IMR-90 (cell line): ENCODE measurements at regions not wholly inside any gene's neighbourhood (a gene's known extent, or its start where the extent isn't known, plus 50 kb on each side); places are given as distances from the start of the nearest gene placed in this dataset.

Experiments
- ATAC-seq: fragments of 200-7000 bp; cut with Tn5 transposase; 2 replicates; pipeline ENCODE4 v1.9.1; 2020; ENCODE audit warnings: low read depth, mild to moderate bottlenecking, moderate library complexity
- BruUV-seq: library from RNA; stranded (reverse); fragments of 400-500 nt; replicated peaks from 2 replicates; lab custom pipeline; 2021; lab: Mats Ljungman, UMichigan
- CTCF ChIA-PET: fragments of 300-600 bp; formaldehyde crosslinking; extraction: SDS; loops from one replicate; lab custom pipeline; 2021; ENCODE audit warnings: antibody characterized with exemption; lab: Yijun Ruan, JAX
- POLR2A ChIA-PET: fragments of 300-600 bp; sonication (Branson Sonifier 250); formaldehyde crosslinking; loops from one replicate; lab custom pipeline; 2022; ENCODE audit warnings: antibody characterized with exemption; ENCODE audit not compliant: unreplicated experiment; lab: Charles Lee
- DNase-seq: peaks from one replicate; pipeline ENCODE4 v3.0.0; 2013
- H2AFZ ChIP-seq: replicated peaks from 2 replicates; pipeline ENCODE3; 2013; ENCODE audit warnings: low read length, mild to moderate bottlenecking; ENCODE audit not compliant: poor library complexity
- H2AK5ac ChIP-seq: 2 replicates; pipeline ENCODE4 v1.6.1; 2013; ENCODE audit warnings: low read depth, low read length, inconsistent platforms
- H2AK9ac ChIP-seq: replicated peaks from 2 replicates; pipeline ENCODE3; 2013; ENCODE audit warnings: mild to moderate bottlenecking, low read depth, low read length, moderate library complexity; ENCODE audit not compliant: poor library complexity
- H2BK120ac ChIP-seq: 2 replicates; pipeline ENCODE4 v1.6.1; 2013; ENCODE audit warnings: low read depth, low read length, inconsistent platforms
- H2BK15ac ChIP-seq: 3 replicates; pipeline ENCODE4 v1.6.1; 2013; ENCODE audit warnings: low read depth, low read length, inconsistent platforms
- H2BK20ac ChIP-seq: 2 replicates; pipeline ENCODE4 v1.6.1; 2013; ENCODE audit warnings: low read depth, mild to moderate bottlenecking, inconsistent platforms, low read length, moderate library complexity
- H2BK5ac ChIP-seq: 2 replicates; pipeline ENCODE4 v1.6.1; 2013; ENCODE audit warnings: mild to moderate bottlenecking, low read depth, low read length, inconsistent platforms; ENCODE audit not compliant: poor library complexity, severe bottlenecking
- H3K14ac ChIP-seq: replicated peaks from 2 replicates; pipeline ENCODE4 v1.6.1; 2013; ENCODE audit warnings: low read depth, low read length, inconsistent platforms
- H3K18ac ChIP-seq: 2 replicates; pipeline ENCODE4 v1.6.1; 2013; ENCODE audit warnings: low read depth, low read length, control low read depth
- H3K23ac ChIP-seq: 2 replicates; pipeline ENCODE4 v1.6.1; 2013; ENCODE audit warnings: low read depth, low read length, inconsistent platforms
- H3K27ac ChIP-seq: 2 replicates; pipeline ENCODE4 v1.5.1; 2013; ENCODE audit warnings: mild to moderate bottlenecking, control low read depth, low read length; ENCODE audit not compliant: insufficient read depth
- H3K27me3 ChIP-seq: 2 replicates; pipeline ENCODE4 v1.6.1; 2013; ENCODE audit warnings: low read length; ENCODE audit not compliant: control insufficient read depth, insufficient read depth
- H3K36me3 ChIP-seq: 2 replicates; pipeline ENCODE4 v1.6.1; 2013; ENCODE audit warnings: low read length, mixed read lengths; ENCODE audit not compliant: control insufficient read depth, insufficient read depth
- H3K4ac ChIP-seq: 2 replicates; pipeline ENCODE4 v1.6.1; 2013; ENCODE audit warnings: low read depth, low read length, inconsistent platforms
- H3K4me1 ChIP-seq: 2 replicates; pipeline ENCODE4 v1.6.1; 2013; ENCODE audit warnings: low read length, mixed read lengths; ENCODE audit not compliant: control insufficient read depth, insufficient read depth
- H3K4me2 ChIP-seq: 2 replicates; pipeline ENCODE4 v1.6.1; 2013; ENCODE audit warnings: low read depth, mild to moderate bottlenecking, control low read depth, low read length, moderate library complexity
- H3K4me3 ChIP-seq: 2 replicates; pipeline ENCODE4 v1.5.1; 2013; ENCODE audit warnings: low read depth, mild to moderate bottlenecking, control low read depth, low read length, moderate library complexity; ENCODE audit not compliant: insufficient read depth
- H3K56ac ChIP-seq: 2 replicates; pipeline ENCODE4 v1.6.1; 2013; ENCODE audit warnings: low read length, inconsistent platforms; ENCODE audit not compliant: insufficient read depth; ENCODE audit errors: extremely low read depth
- H3K79me1 ChIP-seq, 2 experiments: 2 replicates each; pipeline ENCODE4 v1.6.1; 2013; ENCODE audit warnings: low read length in 2 of 2, inconsistent platforms in 1 of 2, low read depth in 1 of 2
- H3K9ac ChIP-seq: 2 replicates; pipeline ENCODE4 v1.6.1; 2013; ENCODE audit warnings: low read depth, low read length, control low read depth
- H3K9me1 ChIP-seq: 2 replicates; pipeline ENCODE4 v1.6.1; 2013; ENCODE audit warnings: low read length, inconsistent platforms; ENCODE audit not compliant: insufficient read depth
- H3K9me3 ChIP-seq: 2 replicates; pipeline ENCODE4 v1.6.1; 2013; ENCODE audit warnings: low read length; ENCODE audit not compliant: control insufficient read depth, insufficient read depth
- H4K20me1 ChIP-seq: 2 replicates; pipeline ENCODE4 v1.6.1; 2013; ENCODE audit warnings: low read length, inconsistent platforms; ENCODE audit not compliant: insufficient read depth
- H4K5ac ChIP-seq: 2 replicates; pipeline ENCODE4 v1.6.1; 2013; ENCODE audit warnings: mild to moderate bottlenecking, low read depth, low read length, control low read depth
- H4K8ac ChIP-seq, 2 experiments: 2 replicates each; pipeline ENCODE4 v1.6.1; 2013; ENCODE audit warnings: low read depth in 2 of 2, low read length in 2 of 2, control low read depth in 1 of 2, inconsistent platforms in 1 of 2
- H4K91ac ChIP-seq: 2 replicates; pipeline ENCODE4 v1.6.1; 2013; ENCODE audit warnings: low read depth, low read length, inconsistent platforms; ENCODE audit not compliant: insufficient read depth
- CEBPB ChIP-seq: IDR thresholded peaks from 2 replicates; pipeline ENCODE4 v1.6.1; 2012; ENCODE audit warnings: low read depth, low read length, improper control_type of control experiment
- CHD1 ChIP-seq: IDR thresholded peaks from 2 replicates; pipeline ENCODE4 v1.6.1; 2012; ENCODE audit warnings: low read depth, low read length, improper control_type of control experiment
- MAZ ChIP-seq: IDR thresholded peaks from 2 replicates; pipeline ENCODE4 v1.6.1; 2012; ENCODE audit warnings: low read depth, mild to moderate bottlenecking, low read length, improper control_type of control experiment, moderate library complexity, borderline replicate concordance
- NFE2L2 ChIP-seq: fragments of 150-350 bp; IDR thresholded peaks from 2 replicates; pipeline ENCODE4 v1.6.1; 2016; ENCODE audit warnings: low read depth, mild to moderate bottlenecking, low read length
- SMC3 ChIP-seq: fragments of 150-350 bp; IDR thresholded peaks from 2 replicates; pipeline ENCODE4 v1.6.1; 2016; ENCODE audit warnings: low read depth, mild to moderate bottlenecking, antibody characterized with exemption, low read length, moderate library complexity
- WGBS, 2 experiments: methylation state at CpG; one replicate each; pipeline versions ENCODE4 v1.1.5 to v1.1.7; 2013; ENCODE audit warnings: missing lambda C conversion rate in 2 of 2; ENCODE audit not compliant: insufficient read length in 1 of 2; ENCODE audit errors: extremely low coverage in 2 of 2; 5-methylcytosine and 5-hydroxymethylcytosine counted together
- dilution Hi-C: fragments of 300-500 bp; cut with HindIII; formaldehyde crosslinking; loops from one replicate; pipeline ENCODE4 v1.14.3; 2018; ENCODE audit warnings: low sequenced_read_pairs; ENCODE audit not compliant: unreplicated experiment
- in situ Hi-C: fragments of 300-500 bp; cut with MboI; formaldehyde crosslinking; loops from 3 replicates; pipeline ENCODE4 v1.14.3; 2019; ENCODE audit warnings: low sequenced_read_pairs, inconsistent platforms, mixed read lengths
- intact Hi-C: fragments of 100-400 bp; cut with micrococcal nuclease; formaldehyde crosslinking; loops from 2 replicates; pipeline ENCODE4 v1.10.0; 2022
- TF ChIP-seq, protein P1 (sequence below): conservative IDR thresholded peaks from 2 replicates; pipeline ENCODE4 v1.5.1; 2012; ENCODE audit warnings: mild to moderate bottlenecking, low read depth, low read length, improper control_type of control experiment

DNA sequence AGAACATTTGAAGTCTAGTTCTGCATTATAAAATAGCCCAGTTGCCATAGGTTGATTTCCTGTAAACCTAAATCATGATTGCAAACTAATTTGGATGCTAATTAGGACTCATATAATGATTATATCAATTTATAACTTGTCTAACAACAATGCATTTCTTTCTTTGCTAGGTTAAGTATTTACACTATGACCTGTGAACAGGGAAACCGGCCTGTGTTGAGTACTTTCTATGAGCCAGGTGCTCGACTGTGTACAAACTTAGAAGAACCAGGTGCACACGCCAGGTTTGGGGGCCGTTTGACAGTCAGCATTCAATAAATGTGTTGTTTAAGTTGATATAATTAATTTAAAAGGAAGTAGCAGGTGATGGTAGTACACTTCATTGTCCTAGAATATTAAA lies 203.1 kb downstream of the TM9SF2 start:
- BruUV-seq = no TSS peak
- no peak overlapping the region for H3K27ac ChIP-seq
- H3K18ac ChIP-seq = no peak overlapping the region
- intact Hi-C loops (no loop called here), in situ Hi-C loops (no loop called here), dilution Hi-C loops (no loop called here)
- no CpG with 5 or more reads among the region's 4 CpGs for WGBS, 2 experiments
- no peaks in the 10 kb centered on the region for H3K4me1 ChIP-seq
- TF ChIP-seq MAZ = no peak
- no peak for TF ChIP-seq SMC3
- no peak for TF ChIP-seq CEBPB
- TF ChIP-seq, protein P1, sequence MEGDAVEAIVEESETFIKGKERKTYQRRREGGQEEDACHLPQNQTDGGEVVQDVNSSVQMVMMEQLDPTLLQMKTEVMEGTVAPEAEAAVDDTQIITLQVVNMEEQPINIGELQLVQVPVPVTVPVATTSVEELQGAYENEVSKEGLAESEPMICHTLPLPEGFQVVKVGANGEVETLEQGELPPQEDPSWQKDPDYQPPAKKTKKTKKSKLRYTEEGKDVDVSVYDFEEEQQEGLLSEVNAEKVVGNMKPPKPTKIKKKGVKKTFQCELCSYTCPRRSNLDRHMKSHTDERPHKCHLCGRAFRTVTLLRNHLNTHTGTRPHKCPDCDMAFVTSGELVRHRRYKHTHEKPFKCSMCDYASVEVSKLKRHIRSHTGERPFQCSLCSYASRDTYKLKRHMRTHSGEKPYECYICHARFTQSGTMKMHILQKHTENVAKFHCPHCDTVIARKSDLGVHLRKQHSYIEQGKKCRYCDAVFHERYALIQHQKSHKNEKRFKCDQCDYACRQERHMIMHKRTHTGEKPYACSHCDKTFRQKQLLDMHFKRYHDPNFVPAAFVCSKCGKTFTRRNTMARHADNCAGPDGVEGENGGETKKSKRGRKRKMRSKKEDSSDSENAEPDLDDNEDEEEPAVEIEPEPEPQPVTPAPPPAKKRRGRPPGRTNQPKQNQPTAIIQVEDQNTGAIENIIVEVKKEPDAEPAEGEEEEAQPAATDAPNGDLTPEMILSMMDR = no peak
- no peak for TF ChIP-seq CHD1
- no peak for TF ChIP-seq NFE2L2
- H2AFZ ChIP-seq = no peak overlapping the region
- H4K5ac ChIP-seq = no peak overlapping the region
- no peak overlapping the region for H2AK9ac ChIP-seq
- H4K91ac ChIP-seq = no peak overlapping the region
- H3K27me3 ChIP-seq = no peaks in the 10 kb centered on the region; the same call in 1 of the 2 replicates
- H2BK120ac ChIP-seq = no peak overlapping the region
- H3K4me3 ChIP-seq = no peak overlapping the region
- H3K4ac ChIP-seq = no peak overlapping the region
- no peak overlapping the region for H2BK15ac ChIP-seq
- no peaks in the 10 kb centered on the region for H3K36me3 ChIP-seq
- no peak overlapping the region for H3K9ac ChIP-seq
- H2BK20ac ChIP-seq = no peak overlapping the region
- H4K20me1 ChIP-seq = no peaks in the 10 kb centered on the region
- H2BK5ac ChIP-seq = no peak overlapping the region
- H3K9me1 ChIP-seq = no peaks in the 10 kb centered on the region
- H3K23ac ChIP-seq = no peak overlapping the region
- ATAC-seq (no peak), DNase-seq (no peak)
- H3K79me1 ChIP-seq = no peaks in the 10 kb centered on the region
- H3K56ac ChIP-seq = no peak overlapping the region
- no peaks in the 10 kb centered on the region for H3K9me3 ChIP-seq
- no peak overlapping the region for H2AK5ac ChIP-seq
- ChIA-PET POLR2A (no interaction called here), CTCF (no interaction called here)
- H4K8ac ChIP-seq = no peak overlapping the region
- no peak overlapping the region for H3K4me2 ChIP-seq
- H3K14ac ChIP-seq = no peak overlapping the region
